ENCODE measurements at regions not wholly inside any gene's neighbourhood (a gene's known extent, or its start where the extent isn't known, plus 50 kb on each side); places are given as distances from the start of the nearest gene placed in this dataset.

GRCh38 chr12:4857472-4858291, 52.0 kb upstream of the KCNA1 start:
- 22 to 25% methylated on average over 24 of the region's 24 CpGs for WGBS, 2 experiments
- no peak overlapping the region for H3K4me3 ChIP-seq (ENCODE audit: insufficient read depth, low read depth, low read length)
- H3K36me3 ChIP-seq (ENCODE audit: control insufficient read depth, insufficient read depth, low read length), result no peaks in the 10 kb centered on the region
- no peaks in the 10 kb centered on the region for H3K4me1 ChIP-seq (ENCODE audit: control insufficient read depth, insufficient read depth, low read length)
- H3K27me3 ChIP-seq (ENCODE audit: control insufficient read depth, insufficient read depth, low read length, poor library complexity, severe bottlenecking), result peaks cover 27% of the 10 kb centered on the region
- no peak overlapping the region for H3K27ac ChIP-seq (ENCODE audit: insufficient read depth, low read depth, low read length, poor library complexity, severe bottlenecking)
- H3K9me3 ChIP-seq (ENCODE audit: control insufficient read depth, low read length), result no peaks in the 10 kb centered on the region

GRCh38 chr12:4858386-4858785, 51.3 kb upstream of the KCNA1 start:
- H3K27ac ChIP-seq (ENCODE audit: insufficient read depth, low read depth, low read length, poor library complexity, severe bottlenecking), result peak overlapping the region; percentile 26
- no peaks in the 10 kb centered on the region for H3K4me1 ChIP-seq (ENCODE audit: control insufficient read depth, insufficient read depth, low read length)
- H3K9me3 ChIP-seq (ENCODE audit: control insufficient read depth, low read length), result no peaks in the 10 kb centered on the region
- no peaks in the 10 kb centered on the region for H3K36me3 ChIP-seq (ENCODE audit: control insufficient read depth, insufficient read depth, low read length)
- 12 to 13% methylated on average over 9 of the region's 9 CpGs for WGBS, 2 experiments
- no peak overlapping the region for H3K4me3 ChIP-seq (ENCODE audit: insufficient read depth, low read depth, low read length)
- H3K27me3 ChIP-seq (ENCODE audit: control insufficient read depth, insufficient read depth, low read length, poor library complexity, severe bottlenecking), result peaks cover 27% of the 10 kb centered on the region

- Histone ChIP-seq H3K27ac (ENCODE audit: insufficient read depth, low read depth, low read length, poor library complexity, severe bottlenecking) (no peak overlapping the region), H3K4me3 (ENCODE audit: insufficient read depth, low read depth, low read length) (no peak overlapping the region), H3K9me3 (ENCODE audit: control insufficient read depth, low read length) (no peaks in the 10 kb centered on the region), H3K4me1 (ENCODE audit: control insufficient read depth, insufficient read depth, low read length) (no peaks in the 10 kb centered on the region), H3K27me3 (ENCODE audit: control insufficient read depth, insufficient read depth, low read length, poor library complexity, severe bottlenecking) (peaks cover 31% of the 10 kb centered on the region), H3K36me3 (ENCODE audit: control insufficient read depth, insufficient read depth, low read length) (no peaks in the 10 kb centered on the region)
- WGBS, 2 experiments, result 95 to 96% methylated on average over 8 of the region's 8 CpGs
Observed at GRCh38 chr12:4859478-4860210, 50.1 kb upstream of the KCNA1 start.
